Sigmoid colon (tissue), 4 donors: ENCODE measurements at regions not wholly inside any gene's neighbourhood (a gene's known extent, or its start where the extent isn't known, plus 50 kb on each side); places are given as distances from the start of the nearest gene placed in this dataset.

ENCODE experiments used
- CTCF ChIP-seq, 4 experiments: fragments of 450-650 bp in 3 of 4; fragments of 200-600 bp in 1 of 4; IDR thresholded peaks; one replicate each; pipeline ENCODE4 v1.5.1; 2016 to 2019; ENCODE audit warnings: antibody characterized with exemption in 4 of 4, mild to moderate bottlenecking in 3 of 4, moderate library complexity in 2 of 4
- POLR2A ChIP-seq, 2 donors: fragments of 450-650 bp; IDR thresholded peaks; one replicate each; pipeline ENCODE4 v1.6.1; 2016; ENCODE audit warnings: antibody characterized with exemption in 2 of 2, mild to moderate bottlenecking in 2 of 2, moderate library complexity in 2 of 2
- POLR2AphosphoS5 ChIP-seq, 4 donors: sonication (generic); formaldehyde crosslinking; IDR thresholded peaks; one replicate each; pipeline ENCODE4 v1.6.1; 2017; ENCODE audit warnings: antibody characterized with exemption in 4 of 4

GRCh38 chr3:166362698-166363097 is 525.5 kb upstream of the BCHE start:
- TF ChIP-seq CTCF (IDR thresholded peaks at IDR 0.05) (no peak), POLR2A (IDR thresholded peaks at IDR 0.05) (no peak), POLR2AphosphoS5 (IDR thresholded peaks at IDR 0.05) (no peak)
